ENCODE measurements at regions not wholly inside any gene's neighbourhood (a gene's known extent, or its start where the extent isn't known, plus 50 kb on each side); places are given as distances from the start of the nearest gene placed in this dataset.

DNA sequence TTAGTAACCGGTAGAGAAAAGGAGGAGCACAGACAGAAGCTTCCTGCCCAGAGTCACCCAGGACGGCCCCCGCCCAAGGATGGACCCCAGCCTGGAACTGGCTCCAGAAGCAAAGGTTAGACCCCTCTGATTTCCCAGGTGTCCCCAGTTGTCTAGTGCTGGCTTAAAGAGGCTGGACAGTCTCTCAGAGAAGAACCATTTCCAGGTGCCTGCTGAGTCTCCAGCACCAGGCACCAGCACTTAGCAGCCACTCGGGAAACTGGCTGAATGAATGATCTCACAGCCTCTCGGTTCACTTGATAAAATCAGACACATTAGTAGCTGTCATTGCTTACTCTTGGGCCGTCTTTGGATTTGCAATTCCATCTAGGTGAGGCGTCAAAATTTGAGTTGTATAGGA, 139.7 kb upstream of the HES1 start:
- H3K4me3 Mint-ChIP-seq (ENCODE audit: unreplicated experiment) = no peak overlapping the region
- TF ChIP-seq, protein P1, sequence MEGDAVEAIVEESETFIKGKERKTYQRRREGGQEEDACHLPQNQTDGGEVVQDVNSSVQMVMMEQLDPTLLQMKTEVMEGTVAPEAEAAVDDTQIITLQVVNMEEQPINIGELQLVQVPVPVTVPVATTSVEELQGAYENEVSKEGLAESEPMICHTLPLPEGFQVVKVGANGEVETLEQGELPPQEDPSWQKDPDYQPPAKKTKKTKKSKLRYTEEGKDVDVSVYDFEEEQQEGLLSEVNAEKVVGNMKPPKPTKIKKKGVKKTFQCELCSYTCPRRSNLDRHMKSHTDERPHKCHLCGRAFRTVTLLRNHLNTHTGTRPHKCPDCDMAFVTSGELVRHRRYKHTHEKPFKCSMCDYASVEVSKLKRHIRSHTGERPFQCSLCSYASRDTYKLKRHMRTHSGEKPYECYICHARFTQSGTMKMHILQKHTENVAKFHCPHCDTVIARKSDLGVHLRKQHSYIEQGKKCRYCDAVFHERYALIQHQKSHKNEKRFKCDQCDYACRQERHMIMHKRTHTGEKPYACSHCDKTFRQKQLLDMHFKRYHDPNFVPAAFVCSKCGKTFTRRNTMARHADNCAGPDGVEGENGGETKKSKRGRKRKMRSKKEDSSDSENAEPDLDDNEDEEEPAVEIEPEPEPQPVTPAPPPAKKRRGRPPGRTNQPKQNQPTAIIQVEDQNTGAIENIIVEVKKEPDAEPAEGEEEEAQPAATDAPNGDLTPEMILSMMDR (IDR thresholded peaks at IDR 0.05; ENCODE audit: unreplicated experiment) = no peak
- H3K9me3 Mint-ChIP-seq (ENCODE audit: unreplicated experiment) = no peaks in the 10 kb centered on the region
- DNase-seq (ENCODE audit: low spot score) = no peak
- no peaks in the 10 kb centered on the region for H3K36me3 Mint-ChIP-seq (ENCODE audit: low read depth, unreplicated experiment)
- no peak overlapping the region for H3K27ac Mint-ChIP-seq (ENCODE audit: unreplicated experiment)
- H3K4me1 Mint-ChIP-seq (ENCODE audit: unreplicated experiment) = peaks cover 12% of the 10 kb centered on the region
- H3K27me3 Mint-ChIP-seq (ENCODE audit: unreplicated experiment) = peaks cover 4% of the 10 kb centered on the region

DNA sequence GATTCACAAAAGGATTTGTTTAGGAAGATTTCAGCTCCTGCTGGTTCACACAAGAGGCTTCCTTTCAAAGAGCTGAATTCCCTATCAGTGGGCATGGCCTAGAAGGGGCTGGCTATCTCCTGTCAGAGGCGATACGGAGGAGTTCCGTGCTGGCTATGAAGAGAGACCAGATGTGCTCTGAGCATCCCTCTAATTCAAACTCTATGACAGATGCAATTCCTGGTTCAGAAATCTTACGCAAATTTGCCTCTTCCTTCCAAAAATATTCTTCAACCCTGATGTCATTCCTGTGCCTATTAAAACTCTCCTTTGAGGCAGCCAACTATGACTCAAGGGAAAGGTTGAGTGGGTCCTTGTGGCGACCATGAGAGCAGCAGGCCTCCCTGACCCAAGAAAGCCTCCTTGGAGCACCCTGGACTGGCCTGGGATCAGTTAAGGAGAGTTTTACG, 139.3 kb upstream of the HES1 start:
- TF ChIP-seq, protein P1 (IDR thresholded peaks at IDR 0.05; ENCODE audit: unreplicated experiment) = no peak
- peaks cover 7% of the 10 kb centered on the region for H3K27me3 Mint-ChIP-seq (ENCODE audit: unreplicated experiment)
- no peak overlapping the region for H3K4me3 Mint-ChIP-seq (ENCODE audit: unreplicated experiment)
- DNase-seq (ENCODE audit: low spot score) = no peak
- H3K36me3 Mint-ChIP-seq (ENCODE audit: low read depth, unreplicated experiment) = no peaks in the 10 kb centered on the region
- peaks cover 15% of the 10 kb centered on the region for H3K4me1 Mint-ChIP-seq (ENCODE audit: unreplicated experiment)
- H3K27ac Mint-ChIP-seq (ENCODE audit: unreplicated experiment) = no peak overlapping the region
- no peaks in the 10 kb centered on the region for H3K9me3 Mint-ChIP-seq (ENCODE audit: unreplicated experiment)

DNA sequence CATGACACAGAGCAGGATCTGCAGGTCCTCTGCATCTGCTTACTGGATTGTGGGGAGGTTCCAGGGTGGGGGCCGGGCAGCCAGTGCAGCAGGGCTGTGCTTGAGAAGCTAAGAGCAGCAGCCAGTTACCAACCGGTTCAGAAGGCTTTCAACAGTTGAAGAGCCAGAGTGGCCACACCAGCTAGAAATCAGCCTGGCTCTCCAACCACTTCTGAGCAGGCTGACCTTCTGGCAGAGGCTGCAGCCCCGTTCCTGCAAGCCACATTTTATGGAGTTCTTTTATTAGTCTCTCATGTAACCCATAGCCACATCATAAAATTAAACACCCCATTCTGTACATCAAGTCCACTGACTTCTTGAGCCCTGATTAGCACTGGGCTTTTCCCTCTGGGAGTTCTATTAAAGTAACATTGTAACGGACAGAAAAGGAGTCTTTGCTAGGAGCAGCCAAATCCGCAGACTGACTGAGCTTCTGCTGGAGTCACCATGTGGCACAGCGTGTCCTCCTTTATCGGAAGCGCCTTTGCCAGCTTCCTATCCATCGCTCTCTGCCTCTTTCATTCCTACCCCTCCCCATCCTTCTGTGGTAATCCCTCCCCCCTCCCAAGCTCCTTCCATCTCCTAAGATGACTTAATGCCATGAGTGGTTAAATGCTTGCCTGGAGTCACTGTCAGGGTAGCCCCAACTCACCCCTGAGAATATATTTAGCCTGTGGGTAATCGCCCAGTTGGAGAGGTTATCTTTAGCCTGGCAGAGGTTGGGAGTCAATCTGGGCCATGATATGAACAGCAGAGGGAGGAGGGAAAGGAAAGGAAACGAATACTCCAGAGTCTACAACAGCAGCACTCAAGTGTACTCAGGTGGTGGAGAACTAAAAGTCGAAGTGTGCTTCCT, 138.5 kb upstream of the HES1 start:
- no peaks in the 10 kb centered on the region for H3K36me3 Mint-ChIP-seq (ENCODE audit: low read depth, unreplicated experiment)
- H3K9me3 Mint-ChIP-seq (ENCODE audit: unreplicated experiment) = no peaks in the 10 kb centered on the region
- peaks cover 9% of the 10 kb centered on the region for H3K27me3 Mint-ChIP-seq (ENCODE audit: unreplicated experiment)
- H3K4me3 Mint-ChIP-seq (ENCODE audit: unreplicated experiment) = no peak overlapping the region
- peaks cover 15% of the 10 kb centered on the region for H3K4me1 Mint-ChIP-seq (ENCODE audit: unreplicated experiment)
- DNase-seq (ENCODE audit: low spot score) = no peak
- TF ChIP-seq, protein P1 (IDR thresholded peaks at IDR 0.05; ENCODE audit: unreplicated experiment) = no peak
- H3K27ac Mint-ChIP-seq (ENCODE audit: unreplicated experiment) = no peak overlapping the region

DNA sequence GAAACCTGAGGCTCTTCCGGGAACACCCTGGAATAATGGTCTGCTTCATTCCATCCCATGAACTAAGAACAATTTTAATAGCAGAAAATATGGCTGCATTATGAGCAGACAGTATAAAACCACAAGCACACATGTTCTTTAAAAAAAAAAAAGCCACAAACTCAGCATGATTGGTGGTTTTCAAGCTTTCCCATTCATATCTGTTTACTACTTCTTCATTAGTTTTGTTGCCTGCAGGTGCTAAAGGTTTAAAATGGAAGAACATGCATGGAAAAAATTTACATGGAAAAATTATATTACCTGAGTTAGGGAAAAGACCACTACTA, 137.9 kb upstream of the HES1 start:
- Mint-ChIP-seq H3K4me1 (ENCODE audit: unreplicated experiment) (peaks cover 16% of the 10 kb centered on the region), H3K9me3 (ENCODE audit: unreplicated experiment) (no peaks in the 10 kb centered on the region), H3K27ac (ENCODE audit: unreplicated experiment) (no peak overlapping the region), H3K27me3 (ENCODE audit: unreplicated experiment) (peaks cover 9% of the 10 kb centered on the region), H3K36me3 (ENCODE audit: low read depth, unreplicated experiment) (no peaks in the 10 kb centered on the region), H3K4me3 (ENCODE audit: unreplicated experiment) (no peak overlapping the region)
- TF ChIP-seq, protein P1 (IDR thresholded peaks at IDR 0.05; ENCODE audit: unreplicated experiment) = no peak
- DNase-seq (ENCODE audit: low spot score) = no peak

DNA sequence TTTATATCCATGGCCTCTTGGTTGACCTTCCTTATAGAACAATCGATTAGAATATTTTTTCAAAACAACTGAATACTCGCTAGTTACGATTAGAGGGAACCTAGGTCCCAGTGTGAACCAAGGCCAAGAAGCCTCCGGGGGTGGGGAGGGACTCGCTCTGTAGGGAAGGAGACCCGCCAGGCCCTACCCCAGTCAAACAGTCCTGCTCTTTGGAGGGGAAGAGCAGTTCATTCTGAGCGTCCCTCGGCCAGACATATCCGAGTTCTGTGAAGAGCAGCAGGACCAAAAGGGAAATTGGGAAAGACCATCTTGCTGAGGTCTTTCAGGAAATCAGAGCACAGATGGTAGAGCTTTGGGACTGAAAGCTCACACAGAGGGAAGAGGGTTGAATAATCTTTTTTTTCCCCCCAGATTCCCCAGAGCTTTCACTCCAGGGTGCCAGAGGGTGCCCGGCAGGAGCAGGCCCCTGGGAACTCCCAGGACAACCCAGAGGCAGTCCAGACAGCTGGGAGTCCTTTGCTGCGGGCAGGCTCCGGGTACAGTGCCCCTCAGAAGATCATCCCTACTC, 137.2 kb upstream of the HES1 start:
- H3K4me3 Mint-ChIP-seq (ENCODE audit: unreplicated experiment) = no peak overlapping the region

More for the DNA sequence above, 137.2 kb upstream of the HES1 start:
- Mint-ChIP-seq H3K4me1 (ENCODE audit: unreplicated experiment) (peaks cover 19% of the 10 kb centered on the region), H3K27me3 (ENCODE audit: unreplicated experiment) (peaks cover 9% of the 10 kb centered on the region), H3K27ac (ENCODE audit: unreplicated experiment) (no peak overlapping the region), H3K36me3 (ENCODE audit: low read depth, unreplicated experiment) (no peaks in the 10 kb centered on the region), H3K9me3 (ENCODE audit: unreplicated experiment) (no peaks in the 10 kb centered on the region)
- DNase-seq (ENCODE audit: low spot score) = no peak
- TF ChIP-seq, protein P1 (IDR thresholded peaks at IDR 0.05; ENCODE audit: unreplicated experiment) = no peak

Data from endothelial cell (in vitro differentiated cells).